Retinal pigment epithelial cell (primary cell): ENCODE measurements at regions not wholly inside any gene's neighbourhood (a gene's known extent, or its start where the extent isn't known, plus 50 kb on each side); places are given as distances from the start of the nearest gene placed in this dataset.

Source experiments
- DNase-seq: peaks from one replicate; pipeline ENCODE4 v3.0.0-alpha.2; 2010; ENCODE audit warnings: low read depth
- H3K4me3 ChIP-seq: 2 replicates; pipeline ENCODE4 v1.5.1; 2011; ENCODE audit warnings: mild to moderate bottlenecking, low read length, control low read depth, moderate library complexity
- TF ChIP-seq, protein P1 (sequence below): conservative IDR thresholded peaks from 2 replicates; pipeline ENCODE4 v1.5.1; 2011; ENCODE audit warnings: low read depth, low read length, control low read depth, inconsistent platforms

DNA sequence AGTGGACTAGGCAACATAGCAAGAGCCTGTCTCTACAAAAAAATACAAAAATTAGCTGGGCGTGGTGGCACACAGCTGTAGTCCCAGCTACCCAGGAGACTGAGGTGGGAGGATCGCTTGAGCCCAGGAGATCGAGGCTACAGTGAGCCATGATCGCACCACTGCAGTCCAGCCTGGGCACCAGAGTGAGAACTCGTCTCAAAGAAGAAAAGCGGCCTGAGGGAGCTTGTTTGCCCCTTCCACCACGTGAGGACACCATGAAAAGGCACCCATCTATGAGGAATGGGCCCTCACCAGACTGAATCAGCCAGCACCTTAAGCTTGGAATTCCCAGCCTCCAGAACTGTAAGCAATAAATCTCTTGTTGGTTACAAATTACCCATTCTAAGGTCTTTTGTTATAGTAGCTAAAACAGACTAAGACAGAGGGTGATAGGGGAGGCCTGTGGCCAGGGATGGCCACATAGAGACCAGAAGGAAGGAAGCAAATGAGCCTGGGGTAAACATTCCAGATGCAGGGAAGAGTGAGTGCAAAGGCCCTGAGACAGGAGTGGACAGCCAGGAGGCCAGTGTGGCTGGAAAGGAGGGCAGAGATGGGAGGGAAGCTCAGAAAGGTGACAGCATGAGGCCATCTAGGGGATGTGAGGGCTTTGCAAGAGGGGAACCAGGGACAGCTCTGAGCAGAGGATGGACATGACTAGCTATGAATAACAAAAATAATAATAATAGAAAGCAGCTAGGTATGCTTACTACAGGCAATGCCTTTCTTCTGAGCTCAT, 120.1 kb downstream of the MATN1 start:
- no peak overlapping the region for H3K4me3 ChIP-seq
- TF ChIP-seq, protein P1, sequence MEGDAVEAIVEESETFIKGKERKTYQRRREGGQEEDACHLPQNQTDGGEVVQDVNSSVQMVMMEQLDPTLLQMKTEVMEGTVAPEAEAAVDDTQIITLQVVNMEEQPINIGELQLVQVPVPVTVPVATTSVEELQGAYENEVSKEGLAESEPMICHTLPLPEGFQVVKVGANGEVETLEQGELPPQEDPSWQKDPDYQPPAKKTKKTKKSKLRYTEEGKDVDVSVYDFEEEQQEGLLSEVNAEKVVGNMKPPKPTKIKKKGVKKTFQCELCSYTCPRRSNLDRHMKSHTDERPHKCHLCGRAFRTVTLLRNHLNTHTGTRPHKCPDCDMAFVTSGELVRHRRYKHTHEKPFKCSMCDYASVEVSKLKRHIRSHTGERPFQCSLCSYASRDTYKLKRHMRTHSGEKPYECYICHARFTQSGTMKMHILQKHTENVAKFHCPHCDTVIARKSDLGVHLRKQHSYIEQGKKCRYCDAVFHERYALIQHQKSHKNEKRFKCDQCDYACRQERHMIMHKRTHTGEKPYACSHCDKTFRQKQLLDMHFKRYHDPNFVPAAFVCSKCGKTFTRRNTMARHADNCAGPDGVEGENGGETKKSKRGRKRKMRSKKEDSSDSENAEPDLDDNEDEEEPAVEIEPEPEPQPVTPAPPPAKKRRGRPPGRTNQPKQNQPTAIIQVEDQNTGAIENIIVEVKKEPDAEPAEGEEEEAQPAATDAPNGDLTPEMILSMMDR: no peak
- no peak for DNase-seq

DNA sequence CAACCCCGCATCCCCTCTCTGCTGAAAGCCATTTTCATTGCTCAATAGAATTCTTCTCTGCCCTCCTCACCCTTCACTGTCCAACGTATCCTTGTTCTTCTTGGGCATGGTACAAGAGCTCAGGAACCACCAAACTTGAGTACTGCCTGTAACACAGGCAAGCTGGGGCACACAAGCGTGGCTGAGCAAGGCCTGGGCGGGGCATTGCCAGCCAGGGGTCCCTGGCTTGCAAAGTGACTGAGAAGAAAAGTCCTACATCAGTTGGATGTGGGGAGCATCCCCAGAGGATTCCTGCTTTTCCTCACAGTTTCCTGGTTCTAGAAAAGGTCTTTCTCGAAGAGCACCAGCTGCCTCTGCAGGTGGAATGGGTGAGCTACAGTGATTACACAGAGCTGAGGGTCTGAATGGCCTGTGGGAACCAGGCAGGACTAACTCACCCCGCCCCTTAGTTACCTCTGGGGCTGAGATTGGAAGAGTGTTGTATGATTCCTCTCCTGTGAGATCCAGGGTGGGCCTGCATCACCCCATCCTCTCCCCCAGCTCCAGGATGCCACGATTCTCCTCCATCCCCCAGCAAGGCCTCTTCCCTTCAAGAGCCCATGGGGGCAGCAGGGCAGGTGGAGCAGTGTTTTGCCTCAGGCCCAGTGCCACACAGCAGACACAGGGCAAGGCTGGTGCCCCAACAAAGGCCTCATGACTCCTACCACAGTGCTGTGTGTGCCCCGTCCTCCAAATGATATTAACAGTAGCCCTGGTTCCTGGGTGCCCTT, 121.9 kb downstream of the MATN1 start:
- no peak overlapping the region for H3K4me3 ChIP-seq
- no peak for DNase-seq
- TF ChIP-seq, protein P1: no peak

- TF ChIP-seq, protein P1: no peak
- no peak overlapping the region for H3K4me3 ChIP-seq
- no peak for DNase-seq
These were observed 122.7 kb downstream of the MATN1 start for GRCh38 chr1:30600706-30601105.

DNA sequence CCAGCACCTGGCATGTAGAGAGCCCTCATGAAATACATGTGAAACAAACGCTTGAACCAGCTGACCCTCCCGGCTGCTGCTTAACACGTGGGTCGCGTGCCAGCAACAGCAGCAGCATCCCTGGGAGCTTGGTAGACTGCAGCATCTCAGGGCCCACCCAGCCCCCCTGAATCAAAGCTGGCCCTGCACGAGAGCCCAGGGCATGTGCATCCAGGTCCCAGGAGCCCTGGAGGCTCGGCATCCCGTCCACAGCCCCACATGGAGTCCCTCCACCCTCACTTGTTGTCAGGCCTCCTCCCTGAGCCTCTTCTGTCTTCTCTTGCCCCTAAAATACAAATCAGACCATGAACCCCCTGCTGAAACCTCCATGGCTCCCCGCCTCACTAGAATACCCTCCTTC, 123.1 kb downstream of the MATN1 start:
- TF ChIP-seq, protein P1: no peak
- H3K4me3 ChIP-seq: no peak overlapping the region
- no peak for DNase-seq

GRCh38 chr1:30599721-30600120, 123.7 kb downstream of the MATN1 start:
- TF ChIP-seq, protein P1: no peak
- H3K4me3 ChIP-seq: no peak overlapping the region
- no peak for DNase-seq

- no peak overlapping the region for H3K4me3 ChIP-seq
- no peak for DNase-seq
- TF ChIP-seq, protein P1: no peak
These were observed 124.7 kb downstream of the MATN1 start for GRCh38 chr1:30598571-30599114.
